HepG2 (cell line): ENCODE measurements at regions not wholly inside any gene's neighbourhood (a gene's known extent, or its start where the extent isn't known, plus 50 kb on each side); places are given as distances from the start of the nearest gene placed in this dataset.

Experiments
- DMTF1 ChIP-seq: sonication (generic); formaldehyde crosslinking; IDR thresholded peaks from 2 replicates; pipeline ENCODE4 v1.4.0; 2020; ENCODE audit warnings: mild to moderate bottlenecking, missing genetic modification reagents
- E2F1 ChIP-seq: sonication (generic); formaldehyde crosslinking; IDR thresholded peaks from 2 replicates; pipeline ENCODE4 v1.5.0; 2020; ENCODE audit warnings: missing genetic modification reagents
- FLYWCH1 ChIP-seq: sonication (generic); formaldehyde crosslinking; IDR thresholded peaks from 2 replicates; pipeline ENCODE4 v1.8.1; 2023; ENCODE audit warnings: mild to moderate bottlenecking, missing genetic modification reagents
- NFE2 ChIP-seq: sonication (generic); formaldehyde crosslinking; IDR thresholded peaks from 2 replicates; pipeline ENCODE4 v1.4.0; 2020; ENCODE audit warnings: missing genetic modification reagents
- RBAK ChIP-seq: sonication (generic); formaldehyde crosslinking; IDR thresholded peaks from 2 replicates; pipeline ENCODE4 v1.5.1; 2020; ENCODE audit warnings: mild to moderate bottlenecking, missing genetic modification reagents
- SATB2 ChIP-seq: sonication (generic); formaldehyde crosslinking; IDR thresholded peaks from 2 replicates; pipeline ENCODE4 v1.5.0; 2020; ENCODE audit warnings: missing genetic modification reagents
- ZBTB14 ChIP-seq: sonication (generic); formaldehyde crosslinking; IDR thresholded peaks from 2 replicates; pipeline ENCODE4 v1.4.0; 2020; ENCODE audit warnings: missing genetic modification reagents
- ZNF343 ChIP-seq: sonication (generic); formaldehyde crosslinking; IDR thresholded peaks from 2 replicates; pipeline ENCODE4 v1.4.0; 2020; ENCODE audit warnings: mild to moderate bottlenecking, missing genetic modification reagents
- ZNF362 ChIP-seq: sonication (generic); formaldehyde crosslinking; IDR thresholded peaks from 2 replicates; pipeline ENCODE4 v1.4.0; 2020; ENCODE audit warnings: missing genetic modification reagents, mild to moderate bottlenecking, borderline replicate concordance
- ZNF496 ChIP-seq: sonication (generic); formaldehyde crosslinking; IDR thresholded peaks from 2 replicates; pipeline ENCODE4 v1.8.1; 2023; ENCODE audit warnings: mild to moderate bottlenecking, moderate library complexity, missing genetic modification reagents; ENCODE audit not compliant: insufficient replicate concordance
- ZNF501 ChIP-seq: sonication (generic); formaldehyde crosslinking; IDR thresholded peaks from 2 replicates; pipeline ENCODE4 v1.5.1; 2020; ENCODE audit warnings: mild to moderate bottlenecking, moderate library complexity, missing genetic modification reagents
- ZNF790 ChIP-seq: sonication (generic); formaldehyde crosslinking; IDR thresholded peaks from 2 replicates; pipeline ENCODE4 v1.8.0; 2022; ENCODE audit warnings: missing genetic modification reagents, mild to moderate bottlenecking, borderline replicate concordance

- TF ChIP-seq E2F1: no peak
- TF ChIP-seq ZBTB14 (CRISPR knock-in tag): no peak
- no peak for TF ChIP-seq NFE2 (CRISPR knock-in tag)
- TF ChIP-seq RBAK (CRISPR knock-in tag): no peak
- no peak for TF ChIP-seq FLYWCH1
- TF ChIP-seq ZNF790 (CRISPR knock-in tag): no peak
- no peak for TF ChIP-seq DMTF1 (CRISPR knock-in tag)
- TF ChIP-seq ZNF362: no peak
- TF ChIP-seq ZNF501 (CRISPR knock-in tag): no peak
- TF ChIP-seq ZNF496 (CRISPR knock-in tag): no peak
- no peak for TF ChIP-seq ZNF343 (CRISPR knock-in tag)
- TF ChIP-seq SATB2 (CRISPR knock-in tag): no peak
Measured at GRCh38 chr1:47618222-47618720, 180.4 kb downstream of the FOXD2 start (continued).
